Fibroblast of skin of right quadriceps (primary cell): ENCODE measurements at regions not wholly inside any gene's neighbourhood (a gene's known extent, or its start where the extent isn't known, plus 50 kb on each side); places are given as distances from the start of the nearest gene placed in this dataset.

ENCODE experiments used
- DNase-seq: peaks from one replicate; pipeline ENCODE4 v3.0.0-alpha.2; 2013

DNA sequence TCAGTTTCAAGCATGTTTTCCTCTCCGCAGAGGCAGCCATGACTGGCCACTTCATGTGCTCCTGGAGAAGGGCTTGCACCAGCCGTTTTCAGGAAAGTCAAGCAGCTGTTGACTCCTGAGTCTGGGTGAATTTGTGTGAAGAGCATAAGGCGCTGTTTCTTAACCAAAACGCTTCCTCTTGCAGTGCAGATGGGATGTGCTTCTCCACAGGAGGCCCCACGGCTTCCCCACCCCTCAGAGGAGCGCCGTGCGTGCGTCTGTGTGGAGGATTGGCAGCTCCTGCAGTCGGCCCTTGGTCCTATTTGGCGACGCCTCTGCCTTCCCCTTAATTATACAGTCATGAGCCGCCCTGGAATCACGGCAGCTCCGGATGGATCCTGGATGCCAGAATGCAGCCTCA lies 54.1 kb upstream of the B3GAT1 start:
- no peak for DNase-seq

DNA sequence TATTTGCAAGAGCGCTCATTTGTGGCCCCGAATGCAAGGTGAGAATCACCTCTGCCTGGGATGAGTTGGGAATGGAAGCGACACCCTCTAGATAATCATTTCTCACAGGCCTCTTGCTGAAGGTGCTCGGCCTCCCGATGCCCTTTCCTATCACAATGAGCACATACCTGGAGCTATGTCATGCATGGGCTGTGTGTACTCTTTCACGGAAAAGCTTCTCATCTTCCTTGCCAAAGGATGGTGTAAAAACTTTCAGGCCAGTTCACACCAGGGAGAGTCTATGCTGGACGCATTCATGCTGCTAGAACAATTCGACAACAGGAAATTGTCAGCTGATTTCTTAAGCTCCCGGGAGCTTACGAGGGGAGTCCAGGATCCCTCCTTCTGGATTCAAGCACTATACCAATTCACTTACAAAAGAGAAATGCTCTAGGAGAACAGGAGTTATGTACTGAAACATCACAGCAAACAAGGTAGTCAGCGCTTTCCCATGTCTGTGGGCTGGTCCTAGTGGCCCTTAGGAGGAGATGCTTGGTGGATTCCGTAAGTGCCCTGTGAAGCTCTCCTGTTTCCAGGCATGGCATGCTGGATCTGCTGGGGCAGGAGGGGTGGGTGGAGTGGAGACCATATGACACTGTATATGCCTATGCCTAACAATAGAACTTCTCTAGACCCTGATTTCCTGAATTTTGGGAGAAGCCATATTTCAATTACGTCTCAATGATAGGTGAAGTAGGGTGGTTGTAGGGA lies 53.1 kb upstream of the B3GAT1 start:
- no peak for DNase-seq

GRCh38 chr11:134464196-134464595 lies 52.2 kb upstream of the B3GAT1 start:
- DNase-seq: no peak

- DNase-seq: no peak
These were observed 51.7 kb upstream of the B3GAT1 start for GRCh38 chr11:134463716-134464115.
